GM12891 (cell line): ENCODE measurements at regions not wholly inside any gene's neighbourhood (a gene's known extent, or its start where the extent isn't known, plus 50 kb on each side); places are given as distances from the start of the nearest gene placed in this dataset.
"Not testable (repeated sequence)": the region's sequence is repeated elsewhere in the genome, so short reads cannot be mapped to it uniquely, and the experiment has no call there.

Experiments used
- DNase-seq: peaks from one replicate; pipeline ENCODE4 v3.0.0; 2011; ENCODE audit warnings: low spot score; ENCODE audit not compliant: insufficient read length
- FAIRE-seq: peaks from 2 replicates; lab custom pipeline; 2011; peaks lifted over from hg19 to GRCh38; lab: Jason Lieb, UNC
- PAX5 ChIP-seq: IDR thresholded peaks from 2 replicates; pipeline ENCODE4 v1.6.1; 2011; ENCODE audit warnings: low read length, moderate library complexity, mild to moderate bottlenecking; ENCODE audit not compliant: insufficient read depth, severe bottlenecking
- POLR2A ChIP-seq: IDR thresholded peaks from 2 replicates; pipeline ENCODE4 v1.6.1; 2011; ENCODE audit warnings: low read depth, low read length, control low read depth
- POLR2AphosphoS5 ChIP-seq: IDR thresholded peaks from 2 replicates; pipeline ENCODE4 v1.6.1; 2011; ENCODE audit warnings: low read depth, low read length, control low read depth
- POU2F2 ChIP-seq: IDR thresholded peaks from 2 replicates; pipeline ENCODE4 v1.6.1; 2011; ENCODE audit warnings: low read depth, mild to moderate bottlenecking, control low read depth, low read length, moderate library complexity
- SPI1 ChIP-seq: IDR thresholded peaks from 2 replicates; pipeline ENCODE4 v1.6.1; 2011; ENCODE audit warnings: low read depth, low read length, control low read depth
- TAF1 ChIP-seq: IDR thresholded peaks from 2 replicates; pipeline ENCODE4 v1.6.1; 2011; ENCODE audit warnings: low read depth, low read length, control low read depth

DNA sequence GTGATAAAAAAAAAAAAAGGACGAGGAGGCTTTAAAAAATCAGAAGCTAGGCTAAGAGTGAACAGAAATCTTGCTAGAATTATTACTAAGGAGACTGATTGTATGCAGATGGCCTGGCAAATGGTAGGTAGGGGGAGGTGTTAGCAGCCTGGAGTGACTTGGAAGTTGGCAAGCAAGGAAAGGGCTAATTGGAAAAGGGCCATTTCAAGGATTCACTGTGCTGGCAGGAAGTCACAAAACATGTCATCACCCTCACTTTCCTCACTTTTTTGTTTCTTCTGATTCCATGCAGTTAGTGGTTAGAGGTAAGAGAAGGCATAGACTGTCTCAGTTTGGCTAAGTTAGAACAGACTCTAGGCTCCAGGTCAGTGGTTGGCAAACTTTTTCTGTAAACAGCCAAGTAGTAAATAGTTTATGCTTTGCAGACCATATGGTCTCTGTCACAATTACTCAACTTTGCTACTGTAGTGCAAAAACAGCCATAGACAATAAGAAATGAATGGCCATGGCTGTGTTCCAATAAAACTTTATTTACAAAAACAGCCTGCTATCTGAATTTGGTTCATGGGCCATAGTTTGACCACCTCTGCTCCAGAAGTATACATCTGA lies 646.5 kb upstream of the ACTRT1 start:
- FAIRE-seq (no peak), DNase-seq (no peak)
- TF ChIP-seq TAF1 (no peak), POLR2A (no peak), POU2F2 (no peak), POLR2AphosphoS5 (no peak), PAX5 (no peak), SPI1 (no peak)

- DNase-seq, result no peak
- FAIRE-seq, result no peak
Observed at GRCh38 chrX:128691872-128692271, 639.7 kb upstream of the ACTRT1 start.

GRCh38 chrX:128685387-128685786 lies 633.2 kb upstream of the ACTRT1 start:
- DNase-seq, result no peak
- no peak for FAIRE-seq
- TF ChIP-seq TAF1 (no peak), POLR2A (no peak), POLR2AphosphoS5 (no peak), SPI1 (no peak), PAX5 (no peak), POU2F2 (no peak)

More at GRCh38 chrX:128691872-128692271, 639.7 kb upstream of the ACTRT1 start:
- TF ChIP-seq POLR2AphosphoS5, result no peak

DNA sequence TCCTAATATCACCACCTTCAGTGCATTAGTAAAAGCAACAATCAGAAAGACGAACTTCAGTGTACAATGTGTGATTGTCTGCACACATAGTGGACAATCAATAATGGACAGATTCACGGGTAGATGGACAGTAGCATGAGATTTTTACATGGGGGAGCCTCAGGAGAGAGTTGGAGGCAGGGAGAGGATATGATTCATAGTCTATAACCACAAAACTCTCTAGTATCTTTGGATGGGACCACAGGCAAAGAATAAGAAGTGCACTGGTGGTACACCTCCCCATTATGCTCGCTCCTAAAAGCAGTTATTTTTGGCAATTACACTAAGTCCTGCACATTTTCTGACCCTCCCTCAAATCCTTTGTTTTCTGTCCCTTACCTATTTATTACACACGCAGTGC lies 624.4 kb upstream of the ACTRT1 start:
- no peak for FAIRE-seq
- TF ChIP-seq SPI1 (no peak), POLR2AphosphoS5 (no peak), POLR2A (no peak), POU2F2 (no peak), TAF1 (no peak), PAX5 (no peak)
- no peak for DNase-seq

DNA sequence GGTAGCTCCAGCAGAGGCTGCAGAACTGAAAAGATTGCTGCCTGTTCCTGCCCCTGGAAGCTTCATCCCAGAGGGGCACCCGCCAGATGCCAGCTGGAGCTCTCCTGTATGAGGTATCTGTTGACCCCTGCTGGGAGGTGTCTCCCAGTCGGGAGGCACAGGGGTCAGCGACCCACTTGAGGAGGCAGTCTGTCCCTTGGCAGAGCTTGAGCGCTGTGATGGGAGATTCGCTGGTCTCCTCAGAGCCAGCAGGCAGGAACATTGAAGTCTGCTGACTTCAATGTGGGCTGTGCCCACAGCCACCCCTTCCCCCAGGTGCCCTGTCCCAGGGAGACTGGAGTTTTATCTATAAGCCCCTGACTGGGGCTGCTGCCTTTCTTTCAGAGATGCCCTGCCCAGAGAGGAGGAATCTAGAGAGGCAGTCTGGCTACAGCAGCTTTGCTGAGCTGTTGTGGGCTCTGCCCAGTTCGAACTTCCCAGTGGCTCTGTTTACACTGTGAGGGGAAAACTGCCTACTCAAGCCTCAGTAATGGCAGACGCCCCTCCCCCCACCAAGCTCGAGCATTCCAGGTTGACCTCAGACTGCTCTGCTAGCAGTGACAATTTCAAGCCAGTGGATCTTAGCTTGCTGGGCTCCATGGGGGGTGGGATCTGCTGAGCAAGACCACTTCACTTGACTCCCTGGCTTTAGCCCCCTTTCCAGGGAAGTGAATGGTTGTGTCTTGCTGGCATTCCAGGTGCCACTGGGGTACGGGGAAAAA lies 622.3 kb upstream of the ACTRT1 start:
- DNase-seq, FAIRE-seq: not testable (repeated sequence)

DNA sequence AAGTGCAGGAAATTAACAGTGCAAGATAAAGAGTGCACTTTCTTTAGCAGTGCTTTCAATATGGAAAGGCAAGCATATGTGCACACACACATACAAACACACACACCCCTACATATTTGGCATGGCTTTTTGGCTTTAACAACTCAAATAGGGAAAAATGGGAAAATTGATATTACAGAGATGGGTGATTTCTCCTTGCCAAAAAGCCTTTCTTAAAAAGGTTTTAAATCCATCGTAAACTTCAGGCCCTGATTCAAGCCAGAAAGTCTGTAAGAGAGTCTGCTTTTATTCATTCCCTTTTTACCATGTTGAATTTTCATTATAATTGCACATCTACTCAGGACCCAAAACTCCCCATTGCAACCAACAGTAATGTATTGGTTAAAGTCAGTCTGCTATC lies 612.0 kb upstream of the ACTRT1 start:
- no peak for FAIRE-seq
- TF ChIP-seq POU2F2 (no peak), SPI1 (no peak), PAX5 (no peak), POLR2AphosphoS5 (no peak), POLR2A (no peak), TAF1 (no peak)
- no peak for DNase-seq

- no peak for FAIRE-seq
- TF ChIP-seq POLR2AphosphoS5, result no peak
- TF ChIP-seq SPI1, result no peak
- TF ChIP-seq PAX5, result no peak
- no peak for TF ChIP-seq POLR2A
- no peak for TF ChIP-seq TAF1
- TF ChIP-seq POU2F2, result no peak
- no peak for DNase-seq
Observed at GRCh38 chrX:128653524-128654060, 601.4 kb upstream of the ACTRT1 start.

DNA sequence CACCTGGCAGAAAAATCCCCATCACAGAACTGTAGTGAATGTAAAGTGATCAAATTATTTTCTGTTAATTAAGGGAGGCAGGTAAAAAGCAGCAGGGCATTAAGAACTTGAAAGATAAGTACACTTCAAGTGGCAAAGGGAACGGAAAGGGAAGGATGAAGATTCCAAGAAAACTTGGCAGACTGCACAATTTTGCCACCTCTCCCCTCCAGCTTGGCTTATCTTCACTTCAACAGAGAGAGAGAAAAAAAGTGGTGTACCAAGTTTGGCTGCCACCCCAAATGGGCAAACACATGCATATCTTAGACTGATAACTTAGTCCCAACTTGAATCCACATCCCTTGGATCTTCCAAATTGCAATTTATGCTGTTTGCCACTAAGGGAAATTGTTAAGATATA lies 598.1 kb upstream of the ACTRT1 start:
- FAIRE-seq (no peak), DNase-seq (no peak)
- TF ChIP-seq SPI1 (no peak), POLR2A (no peak), POU2F2 (no peak), PAX5 (no peak), TAF1 (no peak), POLR2AphosphoS5 (no peak)

- TF ChIP-seq POLR2AphosphoS5 (no peak), POU2F2 (no peak), TAF1 (no peak), SPI1 (no peak), PAX5 (no peak), POLR2A (no peak)
- DNase-seq (no peak), FAIRE-seq (no peak)
Observed at GRCh38 chrX:128634754-128635153, 582.6 kb upstream of the ACTRT1 start.

DNA sequence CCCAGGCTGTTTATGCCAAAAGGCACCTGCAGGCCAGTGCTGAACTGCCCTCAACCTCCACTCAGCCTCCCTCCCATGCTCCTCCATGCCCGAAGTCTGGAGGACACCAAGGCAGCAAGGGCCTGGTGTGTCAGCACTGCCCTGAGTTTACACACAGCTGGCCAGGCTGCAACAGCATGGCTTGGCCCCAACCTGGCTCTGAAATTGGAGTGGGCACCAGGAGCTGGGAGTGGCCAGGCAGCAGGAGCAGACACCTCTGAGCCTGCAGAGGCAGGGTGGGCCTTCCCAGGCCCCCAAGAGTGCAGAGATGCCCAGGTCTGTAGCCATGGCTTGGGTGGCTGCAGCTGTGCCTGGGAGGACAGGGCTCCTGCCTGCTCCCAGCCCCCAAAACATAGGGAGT lies 571.2 kb upstream of the ACTRT1 start:
- TF ChIP-seq TAF1, result no peak
- TF ChIP-seq SPI1, result no peak
- no peak for TF ChIP-seq POLR2AphosphoS5
- TF ChIP-seq POU2F2, result no peak
- TF ChIP-seq POLR2A, result no peak
- TF ChIP-seq PAX5, result no peak
- no peak for DNase-seq
- FAIRE-seq, result no peak
